Keratinocyte (primary cell): ENCODE measurements at regions not wholly inside any gene's neighbourhood (a gene's known extent, or its start where the extent isn't known, plus 50 kb on each side); places are given as distances from the start of the nearest gene placed in this dataset.

Experiments used
- DNase-seq: peaks from one replicate; pipeline ENCODE4 v3.0.0-alpha.2; 2011; ENCODE audit warnings: low read depth, missing footprints, low spot score
- FAIRE-seq: peaks from 2 replicates; lab custom pipeline; 2011; peaks lifted over from hg19 to GRCh38; lab: Jason Lieb, UNC
- H2AFZ ChIP-seq: 2 replicates; pipeline ENCODE4 v1.6.0; 2012; ENCODE audit warnings: low read length, control low read depth, inconsistent platforms; ENCODE audit not compliant: control insufficient read depth
- H3K27ac ChIP-seq: 2 replicates; pipeline ENCODE4 v1.5.1; 2011; ENCODE audit warnings: low read length; ENCODE audit not compliant: control insufficient read depth, insufficient read depth
- H3K27me3 ChIP-seq: 3 replicates; pipeline ENCODE4 v1.6.0; 2011; ENCODE audit warnings: low read length; ENCODE audit not compliant: control insufficient read depth, insufficient read depth; ENCODE audit errors: extremely low read depth
- H3K36me3 ChIP-seq, 2 experiments: 2 replicates in 1 of 2; 3 replicates in 1 of 2; pipeline ENCODE4 v1.5.1; 2011; ENCODE audit warnings: low read length in 2 of 2, mild to moderate bottlenecking in 1 of 2; ENCODE audit not compliant: control insufficient read depth in 2 of 2, insufficient read depth in 2 of 2; ENCODE audit errors: extremely low read depth in 1 of 2
- H3K4me1 ChIP-seq: 3 replicates; pipeline ENCODE4 v1.5.1; 2011; ENCODE audit warnings: low read length; ENCODE audit not compliant: control insufficient read depth, insufficient read depth; ENCODE audit errors: extremely low read depth
- H3K4me2 ChIP-seq: 3 replicates; pipeline ENCODE4 v1.6.0; 2011; ENCODE audit warnings: low read depth, low read length; ENCODE audit not compliant: control insufficient read depth, insufficient read depth; ENCODE audit errors: extremely low read depth
- H3K4me3 ChIP-seq, 3 experiments: fragments of 200-600 bp in 1 of 3; sonication (generic) in 1 of 3; 2 replicates in 2 of 3; 3 replicates in 1 of 3; pipeline ENCODE4 v1.5.1; 2011 to 2016; ENCODE audit warnings: low read length in 3 of 3, mild to moderate bottlenecking in 3 of 3, control low read depth in 2 of 3, inconsistent platforms in 1 of 3, low read depth in 1 of 3, mixed read lengths in 1 of 3, mixed run types in 1 of 3, moderate library complexity in 1 of 3; ENCODE audit not compliant: control insufficient read depth in 2 of 3, insufficient read depth in 2 of 3; ENCODE audit errors: extremely low read depth in 1 of 3
- H3K79me2 ChIP-seq: 2 replicates; pipeline ENCODE4 v1.6.0; 2012; ENCODE audit warnings: low read length; ENCODE audit not compliant: control insufficient read depth, insufficient read depth
- H3K9ac ChIP-seq: 3 replicates; pipeline ENCODE4 v1.6.0; 2011; ENCODE audit warnings: low read length; ENCODE audit not compliant: control insufficient read depth, insufficient read depth; ENCODE audit errors: extremely low read depth
- H3K9me1 ChIP-seq: 3 replicates; pipeline ENCODE4 v1.6.0; 2011; ENCODE audit warnings: low read length; ENCODE audit not compliant: control insufficient read depth, insufficient read depth; ENCODE audit errors: extremely low read depth
- H3K9me3 ChIP-seq: 2 replicates; pipeline ENCODE4 v1.5.1; 2012; ENCODE audit warnings: low read depth, low read length; ENCODE audit not compliant: control insufficient read depth
- H4K20me1 ChIP-seq: 3 replicates; pipeline ENCODE4 v1.6.0; 2011; ENCODE audit warnings: low read length; ENCODE audit not compliant: control insufficient read depth, insufficient read depth; ENCODE audit errors: extremely low read depth
- CTCF ChIP-seq, 3 experiments: IDR thresholded peaks in 1 of 3; conservative IDR thresholded peaks in 1 of 3; optimal IDR thresholded peaks in 1 of 3; 2 replicates in 2 of 3; 3 replicates in 1 of 3; pipeline versions ENCODE3 to v1.5.1; 2011; ENCODE audit warnings: low read length in 3 of 3, mild to moderate bottlenecking in 3 of 3, moderate library complexity in 2 of 3, control low read depth in 1 of 3, inconsistent platforms in 1 of 3; ENCODE audit not compliant: insufficient read depth in 2 of 3; ENCODE audit errors: extremely low read depth in 1 of 3
- EZH2 ChIP-seq: IDR thresholded peaks from one replicate; pipeline ENCODE4 v1.6.1; 2012; ENCODE audit warnings: inconsistent platforms, mild to moderate bottlenecking, low read length, moderate library complexity
- dilution Hi-C: fragments of 300-500 bp; cut with MboI; formaldehyde crosslinking; loops from one replicate; pipeline ENCODE4 v1.7.0; 2020; ENCODE audit warnings: low sequenced_read_pairs; ENCODE audit not compliant: extremely low pct_ligation_motif_present

- FAIRE-seq, result no peak
- TF ChIP-seq EZH2, result no peak
- no peak for TF ChIP-seq CTCF (optimal IDR thresholded peaks at IDR 0.05 in 1 of 3, IDR thresholded peaks at IDR 0.05 in 1 of 3, conservative IDR thresholded peaks at IDR 0.05 in 1 of 3; ENCODE audit: extremely low read depth in 1 of 3, insufficient read depth in 2 of 3, low read length in 3 of 3)
- Histone ChIP-seq H3K9ac (no peak overlapping the region), H2AFZ (no peak overlapping the region), H3K36me3 (no peaks in the 10 kb centered on the region), H3K4me3 (no peak overlapping the region), H4K20me1 (no peaks in the 10 kb centered on the region), H3K9me1 (no peaks in the 10 kb centered on the region), H3K4me1 (peaks cover 9% of the 10 kb centered on the region), H3K27ac (no peak overlapping the region), H3K9me3 (no peaks in the 10 kb centered on the region), H3K27me3 (no peaks in the 10 kb centered on the region), H3K79me2 (no peaks in the 10 kb centered on the region), H3K4me2 (no peak overlapping the region)
- DNase-seq, result no peak
- dilution Hi-C loops, result no loop called here
These were observed 345.7 kb upstream of the SPRED2 start for GRCh38 chr2:65778137-65778536.

GRCh38 chr2:65775839-65776238 is 343.4 kb upstream of the SPRED2 start:
- Histone ChIP-seq H3K9me1 (no peaks in the 10 kb centered on the region), H3K4me2 (no peak overlapping the region), H3K27me3 (no peaks in the 10 kb centered on the region), H3K36me3 (no peaks in the 10 kb centered on the region), H3K79me2 (no peaks in the 10 kb centered on the region), H2AFZ (no peak overlapping the region), H3K27ac (no peak overlapping the region), H3K9ac (no peak overlapping the region), H4K20me1 (no peaks in the 10 kb centered on the region), H3K4me3 (no peak overlapping the region), H3K4me1 (no peaks in the 10 kb centered on the region), H3K9me3 (no peaks in the 10 kb centered on the region)
- no peak for DNase-seq
- dilution Hi-C loops, result no loop called here
- FAIRE-seq, result no peak
- TF ChIP-seq EZH2 (no peak), CTCF (optimal IDR thresholded peaks at IDR 0.05 in 1 of 3, IDR thresholded peaks at IDR 0.05 in 1 of 3, conservative IDR thresholded peaks at IDR 0.05 in 1 of 3; ENCODE audit: extremely low read depth in 1 of 3, insufficient read depth in 2 of 3, low read length in 3 of 3) (no peak)
